HT1080 (cell line): ENCODE measurements at regions not wholly inside any gene's neighbourhood (a gene's known extent, or its start where the extent isn't known, plus 50 kb on each side); places are given as distances from the start of the nearest gene placed in this dataset.
A peak's percentile ranks its signal among the peaks of the same experiment; 100 is the strongest.
"Not testable (repeated sequence)": the region's sequence is repeated elsewhere in the genome, so short reads cannot be mapped to it uniquely, and the experiment has no call there.

Source experiments
- DNase-seq: peaks from one replicate; pipeline ENCODE4 v3.0.0-alpha.2; 2015; ENCODE audit warnings: low read depth

DNA sequence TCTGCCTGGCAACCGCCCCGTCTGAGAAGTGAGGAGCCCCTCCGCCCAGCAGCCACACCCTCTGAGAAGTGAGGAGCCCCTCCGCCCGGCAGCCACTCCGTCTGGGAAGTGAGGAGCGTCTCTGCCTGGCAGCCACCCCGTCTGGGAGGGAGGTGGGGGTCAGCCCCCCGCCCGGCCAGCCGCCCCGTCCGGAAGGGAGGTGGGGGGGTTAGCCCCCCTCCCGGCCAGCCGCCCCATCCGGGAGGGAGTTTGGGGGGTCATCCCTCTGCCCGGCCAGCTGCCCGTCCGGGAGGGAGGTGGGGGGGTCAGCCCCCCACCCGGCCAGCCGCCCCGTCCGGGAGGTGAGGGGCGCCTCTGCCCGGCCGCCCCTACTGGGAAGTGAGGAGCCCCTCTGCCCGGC, 269.0 kb downstream of the FAM72C start:
- DNase-seq = not testable (repeated sequence)

DNA sequence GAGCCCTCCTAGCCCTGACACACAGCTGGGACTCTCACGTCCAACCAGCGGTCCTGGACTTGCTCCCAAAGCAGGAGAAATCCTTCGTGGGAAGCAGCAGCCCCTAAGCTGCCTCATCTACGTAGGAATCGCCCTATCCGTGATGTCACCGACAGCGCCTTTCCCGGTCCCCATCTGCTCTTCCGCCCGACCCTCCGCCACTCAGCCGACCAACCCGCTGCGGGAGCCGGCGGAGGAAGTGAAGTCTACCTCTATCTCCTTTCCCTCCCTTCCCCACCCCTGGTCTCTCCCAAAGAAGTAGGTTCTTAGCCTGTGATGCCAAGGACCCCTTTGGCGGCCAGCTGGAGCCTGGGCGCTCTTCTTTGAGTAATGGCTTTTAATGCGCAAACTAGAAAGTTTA, 272.1 kb downstream of the FAM72C start:
- no peak for DNase-seq

DNA sequence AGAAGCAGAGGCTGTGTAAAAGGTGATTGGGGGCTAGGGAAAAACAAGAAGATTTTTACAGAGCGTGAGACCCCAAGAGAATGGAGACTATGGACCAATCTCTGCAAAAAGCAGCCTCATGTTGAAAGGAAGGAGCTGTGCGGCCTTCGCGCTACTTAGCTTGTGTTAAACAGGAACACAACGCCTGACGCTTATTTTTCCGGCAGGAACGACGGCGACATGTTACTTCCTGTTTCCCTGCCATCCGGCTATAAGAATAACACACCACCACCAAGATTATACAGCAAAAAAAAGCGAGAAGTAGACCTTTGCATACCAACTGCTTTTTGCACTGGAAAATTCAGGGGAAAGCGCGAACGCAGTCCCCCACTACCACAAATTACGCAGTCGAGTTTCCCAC, 272.7 kb downstream of the FAM72C start:
- DNase-seq = no peak

DNA sequence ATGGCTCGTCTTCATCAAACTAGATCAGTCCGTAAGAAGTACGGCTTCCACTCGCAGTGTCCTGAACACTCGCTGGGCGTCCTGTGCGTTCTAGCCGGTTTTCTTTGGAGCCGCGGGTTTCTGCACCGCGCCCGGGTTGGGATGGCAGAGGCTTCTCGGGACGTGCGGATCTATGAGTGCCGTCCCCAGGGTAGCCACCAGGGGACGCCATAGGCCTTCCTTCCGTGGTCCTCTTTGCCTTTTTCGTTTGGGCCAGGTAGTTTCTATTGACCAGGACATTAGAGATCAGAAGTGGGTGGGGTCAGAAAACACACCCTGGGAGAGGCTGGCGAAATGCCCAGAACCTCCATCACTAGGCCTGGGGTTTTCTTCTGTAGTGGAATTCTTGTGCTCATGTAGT, 273.8 kb downstream of the FAM72C start:
- peak; percentile 62 for DNase-seq

DNA sequence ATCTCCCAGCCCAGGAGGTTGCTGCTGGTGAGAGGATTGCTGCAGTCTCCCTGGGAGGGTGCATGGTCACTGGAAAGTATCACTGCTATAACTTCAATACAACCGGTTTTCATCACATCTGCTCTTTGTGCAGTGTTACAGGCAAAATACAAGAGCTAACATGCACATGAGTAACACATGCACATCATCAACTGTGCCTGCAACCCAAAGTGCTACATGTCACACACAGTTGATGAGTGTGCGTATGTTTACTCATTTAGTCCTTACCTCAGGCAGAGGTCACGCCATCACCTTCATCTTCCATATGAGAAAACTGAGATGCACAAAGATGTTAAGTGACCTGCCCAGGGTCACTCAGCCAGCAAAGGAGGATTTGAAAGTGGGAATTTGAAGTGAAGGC, 277.7 kb downstream of the FAM72C start:
- no peak for DNase-seq

DNA sequence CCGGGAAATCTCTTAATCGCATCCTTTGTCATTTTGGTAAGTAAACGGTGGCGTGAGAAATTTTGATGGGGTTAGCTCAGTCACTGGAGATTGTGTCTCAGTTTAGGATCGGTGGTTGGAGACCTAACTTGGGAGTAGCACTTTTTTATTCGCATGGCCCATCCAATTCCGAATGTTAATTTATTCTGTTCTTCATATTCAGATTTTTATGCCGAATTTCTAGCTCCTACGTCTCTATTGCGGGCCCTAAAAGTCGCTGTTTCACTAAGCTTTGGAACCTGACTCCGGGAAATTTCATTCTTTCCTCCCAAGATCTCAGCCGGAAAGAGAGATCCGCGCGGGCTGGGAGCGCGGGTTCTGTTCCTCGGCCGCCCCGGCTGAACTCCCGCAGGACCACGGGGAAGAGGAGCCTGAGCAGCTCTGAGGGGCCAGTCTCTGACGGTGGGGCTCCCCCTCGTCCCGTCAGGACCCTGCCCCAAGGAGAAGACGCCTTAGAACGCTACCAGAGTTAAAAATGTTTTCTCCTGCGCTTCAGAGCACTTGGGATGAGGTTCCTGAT, 279.7 kb downstream of the FAM72C start:
- DNase-seq = no peak

DNA sequence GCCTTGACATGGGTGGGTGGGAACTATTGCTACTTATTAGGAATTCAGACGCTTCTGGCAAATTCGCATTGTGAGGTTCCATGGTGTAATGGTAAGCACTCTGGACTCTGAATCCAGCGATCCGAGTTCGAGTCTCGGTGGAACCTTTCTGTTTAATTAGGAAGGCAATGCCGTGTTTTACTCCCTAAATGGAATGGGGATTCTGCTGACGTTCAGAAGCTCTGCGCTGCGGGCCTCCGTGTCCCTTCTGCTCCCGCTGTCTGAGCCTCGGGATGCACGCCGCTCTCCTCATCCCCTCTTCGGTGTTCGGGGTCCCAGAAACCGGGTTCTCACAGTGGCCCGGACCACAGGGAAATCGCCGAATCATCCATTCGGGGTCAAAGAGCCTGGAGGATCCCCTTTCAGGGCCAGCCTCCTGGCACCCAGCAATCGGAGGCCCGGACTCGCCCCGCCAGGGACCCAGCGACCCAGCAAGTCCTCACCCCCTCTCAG, 280.3 kb downstream of the FAM72C start:
- DNase-seq = peak; percentile 96

DNA sequence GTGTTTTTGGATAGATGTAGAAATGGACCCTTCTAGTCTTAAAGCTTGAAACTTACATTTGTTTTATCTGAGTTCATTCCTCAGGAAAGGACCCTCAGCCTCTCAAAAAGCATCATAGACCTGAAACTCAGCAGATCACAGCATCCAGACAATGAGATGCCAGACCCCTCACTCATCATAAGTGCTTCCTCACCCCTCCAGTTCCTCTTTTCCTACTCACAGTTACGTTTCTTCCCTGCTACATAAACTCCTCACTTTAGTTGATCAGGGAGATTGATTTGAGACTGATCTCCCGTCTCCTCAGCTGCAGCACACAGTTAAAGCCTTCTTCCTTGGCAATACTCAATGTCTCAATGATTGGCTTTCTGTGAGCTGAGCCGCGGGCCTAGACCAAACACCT, 282.0 kb downstream of the FAM72C start:
- DNase-seq = no peak

DNA sequence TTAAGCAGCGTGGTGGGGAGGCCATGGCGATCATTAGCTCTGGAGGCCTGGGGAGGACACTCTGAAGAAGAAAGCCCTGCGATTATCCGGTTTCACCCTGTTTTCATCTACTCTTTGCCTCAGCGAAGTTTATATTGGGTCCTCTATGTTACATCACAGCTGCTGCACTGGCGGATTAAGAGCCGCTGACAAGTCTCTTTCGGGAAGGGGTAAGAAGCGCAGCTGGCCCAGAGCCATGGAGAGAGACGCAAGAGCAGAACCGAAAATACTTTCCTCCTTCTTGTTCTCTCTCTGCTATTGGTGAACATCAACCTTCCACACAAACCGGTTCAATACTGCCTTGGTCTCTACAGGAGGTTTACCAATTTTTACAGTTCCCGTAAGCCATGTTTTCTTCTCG, 291.5 kb downstream of the FAM72C start:
- no peak for DNase-seq

DNA sequence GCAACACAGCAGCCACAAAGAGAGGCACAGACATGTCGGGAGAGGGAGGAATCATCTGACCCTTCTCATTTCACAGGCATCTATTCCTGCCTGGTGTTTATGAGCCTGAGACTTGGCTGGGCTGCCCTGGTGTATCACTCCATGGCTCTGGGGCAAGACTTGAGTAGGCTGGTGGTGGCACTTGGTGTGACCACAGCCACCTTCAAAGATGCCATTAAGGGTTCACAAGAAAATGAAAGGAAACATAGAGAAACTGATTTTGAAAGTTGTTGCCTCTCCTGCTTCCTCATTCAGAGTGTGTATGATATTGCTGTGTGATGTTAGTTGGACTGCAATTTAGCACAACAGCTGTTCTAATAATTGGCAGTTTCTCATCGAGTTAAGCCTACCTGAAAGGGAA, 298.8 kb downstream of the FAM72C start:
- DNase-seq = no peak

DNA sequence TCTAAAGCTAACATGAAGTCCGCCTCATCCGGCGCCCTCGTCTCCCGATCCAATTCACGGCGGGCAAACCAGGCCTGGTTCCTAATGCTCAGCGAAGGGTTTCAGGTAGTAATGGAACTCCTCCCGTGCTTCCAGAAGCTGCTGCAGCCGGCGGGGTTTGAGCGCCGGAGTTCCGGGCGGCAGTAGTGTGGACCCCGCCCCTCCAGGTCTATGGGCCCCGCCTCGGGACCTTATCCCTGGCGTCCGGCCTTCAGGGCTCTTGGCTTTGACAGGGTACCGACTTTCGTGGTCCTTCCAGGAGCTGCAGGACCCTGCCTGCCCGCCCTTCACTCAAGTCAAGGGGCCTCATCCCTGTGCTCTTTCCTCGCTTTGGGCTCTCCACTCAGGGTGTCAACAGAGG, 304.1 kb downstream of the FAM72C start:
- DNase-seq = no peak

DNA sequence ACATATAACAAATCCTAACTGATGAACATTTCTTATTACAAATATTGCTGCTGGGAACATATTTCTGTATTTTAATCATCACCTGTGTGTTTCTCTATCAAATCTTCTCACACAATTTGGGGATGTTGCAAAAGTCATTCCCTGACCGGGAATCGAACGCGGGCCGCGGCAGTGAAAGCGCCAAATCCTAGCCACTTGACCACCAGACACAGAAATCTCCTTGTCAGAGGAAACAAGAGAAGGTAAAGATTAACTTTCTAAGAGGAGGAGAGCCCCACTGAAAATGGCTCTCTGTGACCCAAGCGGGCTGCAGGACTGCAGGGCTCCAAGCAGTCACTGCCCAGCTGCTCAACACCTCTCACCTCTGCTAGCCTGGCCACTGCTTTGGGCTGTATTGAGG, 304.9 kb downstream of the FAM72C start:
- peak; percentile 33 for DNase-seq

DNA sequence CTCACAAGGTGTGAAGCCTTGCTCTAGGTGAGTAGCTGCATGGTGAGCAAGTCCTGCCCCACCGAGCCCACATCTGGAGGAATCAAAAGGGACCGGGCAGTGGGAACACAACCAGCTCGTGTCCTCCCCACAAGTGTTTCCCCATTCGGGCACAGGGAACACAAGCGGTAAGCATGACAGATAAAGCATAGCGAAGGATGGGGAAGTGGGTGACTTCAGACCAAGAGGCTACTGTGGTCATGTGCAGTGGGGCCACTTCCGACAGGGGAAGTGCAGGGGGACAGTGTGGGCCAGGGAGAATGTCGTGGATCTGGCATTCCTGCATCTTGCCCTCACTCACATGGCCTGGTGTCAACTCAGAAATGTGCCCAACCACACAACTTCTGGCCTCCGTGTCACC, 306.2 kb downstream of the FAM72C start:
- no peak for DNase-seq

DNA sequence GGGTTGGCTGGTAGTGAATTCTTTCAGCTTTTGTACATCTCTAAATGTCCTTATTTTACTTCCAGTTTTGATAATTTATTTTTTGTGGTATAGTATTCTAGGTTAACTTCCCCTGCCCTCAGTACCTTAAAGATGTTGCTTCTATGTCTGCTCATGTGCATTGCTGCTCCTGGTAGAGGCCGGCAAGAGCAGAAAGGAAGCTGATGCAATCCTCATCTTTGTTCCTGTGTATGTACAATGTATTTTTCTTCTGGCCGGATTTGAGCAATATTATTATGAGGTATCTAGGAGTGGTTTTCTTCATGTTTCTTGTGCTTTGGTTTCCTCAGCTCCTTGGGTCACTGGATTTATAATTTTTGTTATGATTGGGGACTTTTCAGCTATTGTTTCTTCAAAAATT, 308.7 kb downstream of the FAM72C start:
- DNase-seq = not testable (repeated sequence)

DNA sequence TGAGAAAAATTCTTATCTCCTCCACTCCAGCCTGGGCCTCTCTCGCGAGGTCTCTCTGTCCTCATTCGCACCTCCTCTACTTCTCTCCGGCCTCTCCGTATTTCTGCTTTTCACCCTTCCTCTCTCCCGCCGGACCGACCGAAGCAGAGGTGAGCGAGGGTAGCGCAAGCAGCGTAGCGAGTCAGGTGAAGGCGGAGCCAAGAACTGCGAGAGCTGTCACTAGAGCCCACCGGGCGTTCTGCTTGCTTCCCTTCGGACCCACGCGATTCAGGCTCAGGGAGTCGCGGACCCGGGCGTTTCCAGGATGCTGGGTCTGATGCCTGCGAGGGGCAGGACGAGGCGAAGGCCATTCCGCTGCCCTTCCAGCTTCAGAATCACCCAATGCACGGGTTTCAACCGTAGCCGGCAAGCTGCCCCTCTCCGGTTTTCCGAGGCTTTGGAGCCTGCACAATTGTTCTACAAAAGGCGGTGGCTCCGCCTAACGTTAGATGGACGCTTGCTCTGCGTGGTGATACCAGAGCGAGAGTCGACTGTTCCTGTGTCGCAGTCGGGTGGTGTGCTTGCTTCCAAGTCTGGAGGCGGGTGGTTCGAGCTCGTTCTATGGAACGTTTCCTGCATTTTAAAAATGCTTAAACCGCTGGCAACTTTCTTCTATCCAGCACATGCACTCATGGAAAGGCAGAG, 310.2 kb downstream of the FAM72C start:
- peak; percentile 16 for DNase-seq

DNA sequence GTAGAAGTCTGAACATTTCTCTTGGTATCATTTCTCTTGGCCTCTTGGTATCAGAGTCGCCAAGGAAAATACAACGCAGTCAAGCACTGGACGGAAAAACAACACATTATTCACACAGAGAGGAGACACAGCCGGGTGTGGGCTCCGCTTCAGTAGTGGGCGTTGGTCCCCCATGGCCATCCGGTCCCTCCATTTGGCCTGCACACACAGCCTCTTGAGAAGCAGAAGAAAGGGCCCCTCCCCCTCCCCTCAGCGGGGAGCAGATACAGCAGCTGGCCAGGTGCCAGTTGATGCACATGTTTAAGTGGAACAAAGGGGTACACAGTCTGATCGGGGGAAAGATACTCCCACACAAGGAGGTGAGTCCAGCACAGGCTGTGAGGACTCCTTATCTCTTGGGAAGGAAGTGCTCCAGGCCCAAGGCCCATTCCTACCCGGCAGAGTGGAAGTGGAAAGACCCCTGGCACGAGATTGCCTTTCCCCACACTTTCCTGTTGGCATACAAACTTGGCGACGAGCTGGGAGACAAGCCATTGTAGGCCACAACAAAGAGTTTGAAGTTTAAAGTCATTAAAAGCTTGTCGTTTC, 311.3 kb downstream of the FAM72C start:
- no peak for DNase-seq

DNA sequence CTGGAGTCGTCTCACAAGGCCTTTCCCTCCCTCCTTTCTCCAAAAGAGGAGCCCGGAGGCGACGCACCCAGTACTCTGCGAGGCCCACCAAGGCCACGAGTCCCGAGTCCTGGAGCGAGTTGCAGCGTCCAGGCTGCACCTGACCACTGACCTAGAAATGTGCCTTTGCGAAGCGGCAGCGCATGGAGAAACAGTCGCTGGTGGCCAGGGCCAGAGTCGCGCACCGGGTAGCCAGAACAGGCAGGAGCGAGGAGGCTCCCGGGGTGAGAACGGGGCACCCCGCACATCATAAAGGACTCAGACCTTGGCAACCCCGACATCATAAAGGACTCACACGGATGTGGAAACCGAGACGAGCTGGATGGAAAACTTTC, 318.4 kb downstream of the FAM72C start:
- DNase-seq = no peak

DNA sequence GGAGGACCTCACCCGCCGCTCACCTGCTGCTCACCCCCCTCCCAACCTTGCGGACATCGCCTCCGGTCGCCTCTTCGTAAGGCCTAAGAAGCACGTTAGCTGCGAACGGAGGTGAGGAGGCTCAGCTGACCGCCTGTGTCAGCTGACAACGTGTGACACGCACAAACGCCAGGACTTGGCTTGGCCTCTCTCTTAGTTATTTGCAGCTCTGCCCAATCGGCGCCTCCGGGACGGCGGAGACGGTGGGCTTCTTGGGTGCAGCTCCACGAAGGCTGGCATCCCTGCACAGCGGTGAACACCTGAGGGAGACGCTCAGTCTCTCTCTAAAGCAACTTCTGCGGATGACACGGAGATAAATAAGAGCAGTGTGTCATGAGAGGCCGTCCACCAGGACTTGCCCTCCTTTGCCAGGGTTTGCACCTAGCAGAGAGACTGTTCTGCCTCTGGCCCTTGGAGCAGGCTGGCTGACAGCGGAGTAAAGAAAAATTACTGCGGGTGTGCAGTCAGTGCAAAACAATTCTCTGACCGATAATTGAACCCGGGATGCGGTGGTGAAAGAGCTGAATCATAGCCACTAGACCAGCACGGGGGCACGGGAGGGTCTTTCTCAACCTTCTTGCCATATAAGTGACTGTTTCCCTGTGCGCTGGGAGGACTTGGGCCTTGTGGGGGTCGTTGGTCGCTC, 318.9 kb downstream of the FAM72C start:
- peak; percentile 25 for DNase-seq

DNA sequence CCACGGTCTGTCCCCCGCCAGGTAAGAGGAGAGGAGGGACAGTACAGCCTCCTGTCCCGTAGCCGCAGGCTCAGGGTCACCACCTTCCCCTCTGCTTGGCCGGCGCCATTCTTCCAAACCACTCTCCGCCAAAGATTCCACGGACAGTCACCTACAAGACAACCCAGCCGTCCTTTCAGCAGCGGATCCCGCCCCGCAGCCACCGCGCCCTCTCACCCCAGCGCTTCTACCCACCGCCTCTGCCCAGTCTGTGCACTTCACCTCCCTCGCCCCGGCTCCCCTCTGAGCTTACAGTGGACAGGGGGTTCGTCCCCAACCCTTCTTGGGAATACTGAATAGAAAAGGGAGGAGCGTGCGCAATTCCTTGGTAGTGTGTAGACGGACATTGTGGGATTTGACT, 319.6 kb downstream of the FAM72C start:
- DNase-seq = no peak

DNA sequence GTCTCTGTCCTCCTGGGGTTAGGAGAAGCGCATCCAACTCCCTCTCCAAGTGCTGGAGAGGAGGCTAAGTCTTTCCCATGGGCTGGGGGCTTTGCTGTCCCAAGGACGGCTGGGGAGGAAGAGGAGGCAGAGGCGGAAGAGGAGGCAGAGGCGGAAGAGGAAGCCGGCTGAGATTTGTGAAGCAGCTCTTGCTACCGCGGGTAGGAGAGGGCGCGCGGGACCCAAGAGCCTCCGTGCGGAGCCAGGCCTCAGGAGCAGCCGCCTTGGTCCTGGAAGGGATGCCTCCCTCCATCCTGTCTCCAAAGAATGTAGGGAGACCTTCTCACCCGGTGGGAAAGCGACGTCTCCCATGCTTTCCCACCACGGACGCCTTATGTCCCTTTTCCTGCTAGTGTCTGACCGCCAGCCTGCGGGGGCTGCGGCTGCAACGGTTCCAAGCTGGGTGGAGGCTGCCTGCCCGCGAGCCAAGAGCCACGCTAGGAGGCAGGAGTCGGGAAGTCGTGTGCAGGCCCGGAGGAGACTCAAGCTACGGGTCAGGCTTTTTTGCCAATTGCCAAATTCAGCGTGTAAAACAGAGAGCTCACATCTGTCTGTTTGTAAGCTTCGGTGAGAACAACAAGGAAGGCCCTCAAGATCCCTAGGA, 320.3 kb downstream of the FAM72C start:
- DNase-seq = no peak

DNA sequence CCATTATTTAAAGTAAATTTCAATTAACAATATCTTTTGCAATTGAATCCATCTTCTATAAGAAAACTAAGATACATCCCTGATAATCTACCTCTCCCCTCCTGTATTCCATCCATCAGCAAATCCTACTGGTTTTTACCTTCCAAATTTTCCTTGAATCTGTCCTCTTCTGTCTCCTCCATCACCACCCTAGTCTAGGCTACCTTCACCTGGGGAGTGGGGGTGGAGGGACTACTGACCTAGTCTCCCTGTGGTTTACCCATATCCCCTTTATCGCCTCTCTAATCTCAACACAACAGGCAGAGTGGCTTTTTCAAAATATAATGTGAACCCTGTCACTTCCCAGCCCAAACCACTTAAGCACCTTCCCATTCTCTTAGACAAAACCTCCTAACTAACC, 327.8 kb downstream of the FAM72C start:
- not testable (repeated sequence) for DNase-seq
